GM19238 (cell line): ENCODE measurements at regions not wholly inside any gene's neighbourhood (a gene's known extent, or its start where the extent isn't known, plus 50 kb on each side); places are given as distances from the start of the nearest gene placed in this dataset.

ENCODE experiments used
- DNase-seq: peaks from one replicate; pipeline ENCODE4 v3.0.0; 2011; ENCODE audit warnings: low spot score; ENCODE audit not compliant: insufficient read length

DNA sequence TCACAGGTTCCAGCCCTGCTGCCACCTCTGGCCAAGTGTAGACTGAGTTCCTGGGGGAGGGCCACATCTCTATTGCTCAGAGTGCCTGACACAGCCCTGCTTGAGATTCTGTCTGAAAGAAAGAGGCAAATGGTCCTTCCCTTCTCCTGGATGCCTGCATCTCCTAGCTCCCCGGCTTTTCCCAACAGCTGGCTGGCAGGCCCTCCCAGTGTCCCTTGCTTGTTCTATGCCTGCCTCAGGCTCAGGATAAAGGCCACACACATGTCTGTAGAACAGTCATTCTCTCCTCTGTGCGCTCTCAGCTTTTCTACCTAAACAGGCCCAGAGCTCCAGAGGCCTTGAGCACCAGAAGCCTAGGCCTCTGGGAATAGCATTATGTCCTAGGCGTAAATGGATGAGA, 343.4 kb upstream of the USP24 start:
- no peak for DNase-seq

DNA sequence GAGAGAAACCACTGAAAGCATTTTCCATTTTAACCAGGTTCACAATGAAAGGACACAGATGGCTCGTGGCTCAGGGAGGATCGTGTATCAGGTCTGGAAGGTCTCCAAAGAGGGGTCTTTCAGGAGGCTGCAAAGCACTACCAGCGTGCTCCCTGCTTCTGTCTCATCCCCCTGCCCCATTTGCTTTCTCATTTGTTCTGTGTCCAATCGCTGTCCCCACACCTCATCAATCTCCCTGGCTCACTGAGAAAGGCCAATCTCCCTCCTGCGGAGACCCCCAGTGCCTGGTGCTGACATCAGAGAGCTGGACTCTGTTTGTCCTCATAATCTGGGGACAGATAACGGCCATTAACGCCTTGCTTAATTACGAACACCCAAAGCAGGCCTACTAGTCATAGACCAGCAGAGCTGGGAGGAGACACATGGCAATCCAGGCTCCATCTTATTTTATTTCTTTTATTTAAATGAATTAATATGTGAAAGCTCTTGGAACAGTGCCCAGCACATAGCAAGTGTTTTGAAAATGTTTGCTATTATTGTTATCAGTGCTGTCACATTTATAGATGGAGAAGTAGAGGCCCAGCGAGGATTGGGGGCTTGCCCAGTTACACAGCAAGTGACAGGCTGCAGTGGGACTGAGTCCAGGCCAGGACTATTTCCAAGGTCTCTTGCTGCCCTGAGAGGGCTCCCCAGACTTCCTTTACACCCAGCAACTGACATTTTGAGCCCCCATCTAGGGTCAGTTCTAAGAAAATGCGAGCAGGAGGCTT, 341.0 kb upstream of the USP24 start:
- no peak for DNase-seq

GRCh38 chr1:55554611-55555010, 339.4 kb upstream of the USP24 start:
- DNase-seq: no peak

- no peak for DNase-seq
Observed at GRCh38 chr1:55552636-55553035, 337.5 kb upstream of the USP24 start.

DNA sequence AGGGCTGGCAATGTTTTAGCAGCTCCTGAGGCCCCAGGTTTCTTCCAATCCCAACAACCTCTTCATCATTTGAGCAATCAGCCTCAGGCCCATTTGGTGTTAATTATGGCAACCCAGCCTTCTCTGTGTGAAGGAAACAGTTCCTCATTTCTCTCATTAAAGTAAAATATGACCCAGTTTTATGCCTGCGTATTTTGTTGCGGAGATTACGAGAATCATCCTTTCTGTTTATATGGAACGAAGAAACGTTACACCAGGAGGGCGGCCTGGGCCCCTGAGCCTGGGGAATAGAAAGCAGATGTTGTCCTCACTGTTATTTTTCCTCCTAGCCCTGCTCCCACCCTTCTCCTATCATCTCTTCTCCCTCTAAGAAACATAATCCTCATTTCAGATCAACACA, 332.2 kb upstream of the USP24 start:
- DNase-seq: no peak

DNA sequence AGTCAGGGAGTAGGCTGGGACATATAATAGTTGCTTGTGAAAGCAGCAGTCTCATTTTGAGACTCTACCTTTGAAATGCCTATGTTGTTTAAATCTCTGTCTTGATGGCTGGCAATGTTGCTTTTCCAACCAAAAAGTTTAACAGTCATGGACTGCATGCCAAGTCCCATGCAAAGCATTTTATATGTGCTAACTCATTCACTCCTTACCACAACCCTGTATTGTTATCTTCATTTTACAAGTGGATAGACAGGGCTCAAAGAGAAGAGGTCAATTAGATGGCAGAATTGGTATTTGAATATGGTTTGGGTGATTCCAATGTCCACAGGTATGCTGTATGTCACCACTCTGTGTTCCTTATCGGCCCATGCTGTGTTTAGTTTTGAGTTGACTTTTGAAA, 331.4 kb upstream of the USP24 start:
- DNase-seq: no peak

DNA sequence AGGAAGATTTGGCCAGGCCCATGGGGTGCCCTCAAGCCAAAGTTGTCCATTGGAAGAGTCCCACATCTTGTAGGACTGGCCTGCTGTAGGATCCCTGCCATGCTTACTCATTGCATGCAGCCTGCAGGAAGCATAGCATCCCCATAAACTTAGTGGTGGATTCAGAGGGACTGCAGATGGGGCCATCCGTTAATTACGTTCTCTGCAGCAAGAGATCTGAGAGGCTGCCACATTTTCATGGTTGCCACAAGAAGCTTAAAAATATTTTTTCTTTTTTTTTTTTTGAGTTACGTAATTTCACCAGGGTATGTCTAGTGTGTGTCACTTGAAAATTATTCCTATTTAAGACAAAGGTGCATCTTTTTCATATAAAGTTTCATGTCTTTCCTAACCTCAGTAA, 329.7 kb upstream of the USP24 start:
- DNase-seq: no peak

DNA sequence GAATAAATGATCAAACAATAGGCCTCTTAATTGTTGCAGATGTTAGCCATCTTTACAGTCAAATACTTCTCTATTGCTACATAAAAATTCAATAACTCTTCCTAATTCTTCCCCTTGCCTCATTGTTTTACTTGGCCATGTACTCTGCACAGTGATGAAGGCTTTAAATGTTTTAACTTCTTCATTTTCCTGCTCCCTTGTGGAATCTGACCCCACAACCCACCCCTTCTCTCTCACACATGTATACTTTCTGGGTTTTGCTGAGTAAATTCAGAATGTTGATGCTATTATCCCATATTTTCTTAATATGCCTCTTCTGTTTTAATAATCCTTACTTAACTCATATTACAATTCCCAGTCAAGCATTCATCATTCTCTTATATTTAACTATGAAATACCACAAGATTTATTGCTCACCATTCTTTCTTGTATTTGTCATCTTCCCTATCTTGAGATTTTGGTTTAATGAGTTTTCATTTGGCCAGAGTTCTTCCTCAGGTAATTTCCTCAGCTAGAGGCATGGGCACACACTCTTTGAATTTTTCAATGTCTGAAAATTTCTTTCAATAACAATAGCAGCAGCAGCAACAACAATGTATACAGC, 327.8 kb upstream of the USP24 start:
- no peak for DNase-seq

- DNase-seq: no peak
Observed at GRCh38 chr1:55541296-55541695, 326.1 kb upstream of the USP24 start.

- DNase-seq: no peak
Observed at GRCh38 chr1:55539652-55540512, 324.7 kb upstream of the USP24 start.

DNA sequence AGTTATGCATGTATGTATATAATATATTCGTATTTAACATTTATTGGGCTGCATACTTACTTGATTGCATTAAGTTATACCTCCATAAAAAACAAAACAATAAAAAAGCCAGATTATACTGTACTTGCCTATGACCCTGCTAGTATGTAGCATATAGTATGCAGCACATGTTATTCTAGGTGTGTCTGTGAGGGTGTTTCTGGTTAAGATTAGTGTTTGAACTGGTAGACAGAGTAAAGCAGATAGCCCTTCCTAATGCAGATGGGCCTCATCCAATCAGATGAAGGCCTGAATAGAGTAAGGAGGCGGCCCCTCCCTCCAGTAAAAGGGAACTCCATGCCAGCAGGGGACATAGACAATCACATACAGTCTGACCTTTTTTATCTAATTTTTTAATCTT, 323.3 kb upstream of the USP24 start:
- DNase-seq: no peak

DNA sequence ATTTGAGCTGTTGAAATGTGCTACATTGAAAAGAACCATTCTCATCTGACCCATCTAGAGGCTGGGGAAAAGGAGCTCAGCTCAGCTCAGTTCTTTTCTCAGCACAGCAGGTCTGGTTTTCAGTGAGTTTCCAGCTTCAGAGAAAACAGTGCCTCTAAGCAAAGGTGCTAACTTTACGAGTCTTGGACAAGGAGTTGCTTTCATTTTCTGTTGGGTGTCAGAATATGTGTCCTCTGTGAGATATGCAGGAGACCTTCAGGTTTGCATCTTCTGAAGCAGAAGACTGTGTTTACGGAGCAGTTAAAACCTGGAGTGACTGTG, 321.3 kb upstream of the USP24 start:
- no peak for DNase-seq

- DNase-seq: no peak
Observed at GRCh38 chr1:55535724-55536544, 320.8 kb upstream of the USP24 start.

- DNase-seq: no peak
Observed at GRCh38 chr1:55534565-55535121, 319.5 kb upstream of the USP24 start.

GRCh38 chr1:55531644-55532043, 316.5 kb upstream of the USP24 start:
- no peak for DNase-seq

DNA sequence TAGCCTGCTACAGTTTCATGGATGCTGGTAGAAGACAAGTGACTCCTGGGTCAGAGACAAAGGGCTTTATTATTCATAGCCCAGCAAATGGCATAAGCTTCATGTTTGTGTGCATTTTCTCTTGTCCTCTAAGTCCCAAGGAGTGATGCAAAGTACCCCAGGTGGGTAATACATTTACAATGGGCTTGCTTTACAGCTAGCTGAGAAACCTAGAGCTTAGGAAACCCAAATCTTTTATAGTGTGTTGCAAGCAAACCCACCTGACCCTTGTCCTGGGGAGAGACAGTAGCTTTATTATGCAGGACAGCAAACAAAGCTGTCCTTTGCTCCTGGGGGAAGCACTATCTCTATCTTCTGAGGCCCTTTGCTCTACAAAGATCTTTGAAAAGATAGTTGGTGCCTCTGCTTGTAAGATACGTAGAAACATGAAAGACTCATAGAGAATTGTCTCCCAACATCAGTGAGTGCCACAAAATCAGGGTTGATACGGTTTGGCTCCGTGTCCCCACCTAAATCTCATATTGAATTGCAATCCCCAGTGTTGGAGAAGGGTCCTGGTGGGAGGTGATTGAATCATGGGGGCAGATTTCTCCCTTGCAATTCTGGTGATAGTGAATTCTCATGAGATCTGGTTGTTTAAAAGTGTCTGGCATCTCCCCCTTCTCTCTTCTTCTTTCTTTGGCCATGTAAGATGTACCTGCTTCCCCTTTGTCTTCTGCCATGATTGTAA, 315.8 kb upstream of the USP24 start:
- DNase-seq: no peak

GRCh38 chr1:55529017-55529416, 313.9 kb upstream of the USP24 start:
- no peak for DNase-seq

- no peak for DNase-seq
Observed at GRCh38 chr1:55527831-55528230, 312.7 kb upstream of the USP24 start.

GRCh38 chr1:55526716-55527115, 311.6 kb upstream of the USP24 start:
- DNase-seq: no peak

GRCh38 chr1:55524006-55524405, 308.8 kb upstream of the USP24 start:
- no peak for DNase-seq

DNA sequence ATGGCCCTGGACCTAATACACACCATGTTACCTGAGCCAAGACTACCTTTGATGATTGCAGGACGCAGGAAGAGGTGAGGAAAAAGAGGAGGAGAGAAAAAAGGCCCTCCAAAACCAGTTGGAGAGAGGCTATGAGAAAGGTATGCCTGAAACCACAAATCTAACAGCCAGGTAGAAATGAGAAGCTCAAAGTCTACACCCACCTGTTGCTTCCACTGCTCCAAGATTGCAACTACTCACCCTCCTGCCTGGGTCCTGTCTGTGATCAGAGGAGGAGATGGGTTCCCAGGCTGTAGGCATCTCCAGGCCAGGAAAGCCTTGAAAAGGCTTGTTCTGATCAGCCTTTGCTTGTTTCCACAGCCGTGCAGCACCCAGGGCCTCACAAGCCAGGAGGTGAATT, 307.8 kb upstream of the USP24 start:
- DNase-seq: no peak
